SK-MEL-5 (cell line): ENCODE measurements at regions not wholly inside any gene's neighbourhood (a gene's known extent, or its start where the extent isn't known, plus 50 kb on each side); places are given as distances from the start of the nearest gene placed in this dataset.
A peak's percentile ranks its signal among the peaks of the same experiment; 100 is the strongest.

Experiments used
- DNase-seq: peaks from one replicate; pipeline ENCODE4 v3.0.0-alpha.2; 2016; ENCODE audit warnings: low read depth, low spot score
- in situ Hi-C: cut with HindIII; loops from 2 replicates; pipeline ENCODE4 v1.10.0; 2016; ENCODE audit warnings: low sequenced_read_pairs, high pct_unique_total_duplicates, low pct_unique_long_range_greater_than_20kb

- in situ Hi-C loops = no loop called here
Observed at GRCh38 chrX:10851809-10852208, 231.4 kb upstream of the MID1 start.

DNA sequence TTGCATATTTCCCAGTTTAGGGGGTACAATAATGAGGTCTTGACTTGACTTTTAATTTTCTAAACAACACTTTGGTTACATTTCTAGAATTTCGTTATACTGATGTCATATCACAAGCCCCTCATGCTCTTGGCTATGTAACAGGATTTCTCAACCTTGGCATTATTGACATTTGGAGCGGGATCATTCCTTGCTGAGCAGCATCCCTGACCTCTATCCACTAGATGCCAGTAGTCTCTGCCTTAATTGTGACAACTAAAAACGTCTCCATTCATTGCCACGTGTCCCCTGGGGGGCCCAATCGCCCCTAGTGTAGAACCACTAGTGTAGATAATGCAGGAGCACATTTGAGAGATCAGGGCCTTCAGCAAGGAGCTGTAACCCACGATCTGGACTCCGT, 234.2 kb upstream of the MID1 start:
- peak; percentile 9 for DNase-seq
- in situ Hi-C loops = no loop called here

More at GRCh38 chrX:10851809-10852208, 231.4 kb upstream of the MID1 start:
- no peak for DNase-seq

GRCh38 chrX:10855845-10856244, 235.5 kb upstream of the MID1 start:
- in situ Hi-C loops = no loop called here

GRCh38 chrX:10856797-10857196, 236.4 kb upstream of the MID1 start:
- in situ Hi-C loops = no loop called here
- no peak for DNase-seq

More at GRCh38 chrX:10855845-10856244, 235.5 kb upstream of the MID1 start:
- no peak for DNase-seq

GRCh38 chrX:10859353-10859752, 239.0 kb upstream of the MID1 start:
- no peak for DNase-seq
- in situ Hi-C loops = no loop called here

- in situ Hi-C loops = no loop called here
- DNase-seq = no peak
Observed at GRCh38 chrX:10875995-10876394, 235.1 kb upstream of the HCCS start.

GRCh38 chrX:10882484-10882883, 228.6 kb upstream of the HCCS start:
- in situ Hi-C loops = no loop called here
- DNase-seq = no peak

DNA sequence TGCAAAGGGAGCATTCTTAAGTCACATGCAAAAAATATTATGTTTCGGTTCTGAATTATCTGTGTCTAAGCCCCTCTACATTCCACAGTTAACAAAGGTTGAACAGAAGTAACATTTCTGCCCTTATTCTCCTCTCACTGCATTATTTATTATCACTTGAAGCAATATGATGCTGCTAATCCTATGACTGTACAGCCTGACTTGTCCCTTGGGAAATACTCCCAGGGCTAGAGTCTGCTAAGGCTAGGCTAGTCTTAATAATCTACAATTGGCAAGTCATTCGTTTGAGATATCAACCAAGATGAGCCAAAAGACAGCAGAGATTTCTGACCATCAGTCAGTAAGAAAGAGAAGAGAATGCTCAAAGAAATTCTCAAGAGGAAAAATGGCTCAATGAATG, 226.9 kb upstream of the HCCS start:
- peak; percentile 57 for DNase-seq
- in situ Hi-C loops = no loop called here

DNA sequence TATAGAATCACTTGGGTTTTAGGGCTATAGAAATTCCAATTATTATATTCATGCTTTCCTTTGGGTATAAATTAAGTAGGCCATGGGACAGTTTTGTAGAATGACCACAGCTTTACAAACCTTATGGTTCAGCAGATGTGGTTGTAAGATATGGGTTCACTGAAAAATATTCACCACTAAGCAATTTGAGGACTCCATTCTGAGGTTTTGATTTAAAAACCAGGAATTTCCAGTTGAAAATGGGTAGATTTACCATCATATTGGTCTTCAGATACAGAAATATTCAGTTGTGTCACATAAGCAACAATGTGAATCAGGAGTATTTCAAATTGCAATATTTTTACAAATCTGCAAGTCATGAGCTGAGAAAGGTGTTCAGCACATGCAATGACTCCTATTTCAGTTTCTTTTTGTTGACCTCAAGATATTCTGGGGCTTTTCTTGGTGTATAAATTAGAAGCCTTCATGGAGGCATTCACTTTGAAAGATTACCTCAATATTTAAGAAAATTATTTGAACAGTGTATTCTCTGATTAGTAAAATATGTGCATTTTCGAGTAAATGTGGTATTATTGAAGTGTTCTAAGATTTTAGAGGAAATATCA, 218.4 kb upstream of the HCCS start:
- in situ Hi-C loops = no loop called here
- DNase-seq = no peak

- in situ Hi-C loops = no loop called here
Observed at GRCh38 chrX:10893366-10893765, 217.8 kb upstream of the HCCS start.

GRCh38 chrX:10893976-10894375, 217.2 kb upstream of the HCCS start:
- in situ Hi-C loops = no loop called here
- DNase-seq = no peak

More at GRCh38 chrX:10893366-10893765, 217.8 kb upstream of the HCCS start:
- no peak for DNase-seq

- DNase-seq = no peak
- in situ Hi-C loops = no loop called here
Observed at GRCh38 chrX:10897768-10898167, 213.4 kb upstream of the HCCS start.

DNA sequence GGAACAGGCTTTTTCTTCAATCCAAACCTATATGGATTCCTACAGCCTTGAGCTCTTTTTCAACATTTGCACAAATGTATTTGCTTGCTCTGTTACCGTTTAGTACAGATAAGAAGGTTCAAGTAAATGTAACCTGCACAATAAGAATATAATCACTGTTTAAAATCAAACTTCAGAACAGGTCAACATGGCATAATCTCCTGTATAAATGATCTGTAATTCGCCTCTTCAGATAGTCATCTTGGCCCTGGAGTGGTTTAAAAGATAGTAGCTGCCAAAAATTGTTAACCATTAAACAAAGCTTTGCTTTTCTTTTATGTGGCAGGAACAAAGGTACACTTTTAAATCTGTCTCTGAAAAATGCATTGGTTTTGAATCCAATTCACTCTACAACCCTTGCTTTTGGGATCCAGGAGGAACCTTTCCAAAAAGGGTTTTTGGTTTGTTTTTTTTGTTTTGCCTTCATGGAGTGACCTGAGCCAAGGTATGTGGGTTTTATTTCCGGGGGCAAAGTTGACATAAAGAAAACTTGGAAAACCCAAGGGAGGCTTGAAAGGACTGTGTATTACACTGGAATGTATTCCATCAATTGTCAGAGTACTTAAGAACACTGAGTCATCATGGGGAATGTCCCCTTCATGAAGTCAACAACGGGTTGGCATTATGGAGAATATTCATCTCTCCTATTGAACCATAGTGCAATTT, 210.4 kb upstream of the HCCS start:
- no peak for DNase-seq
- in situ Hi-C loops = no loop called here

DNA sequence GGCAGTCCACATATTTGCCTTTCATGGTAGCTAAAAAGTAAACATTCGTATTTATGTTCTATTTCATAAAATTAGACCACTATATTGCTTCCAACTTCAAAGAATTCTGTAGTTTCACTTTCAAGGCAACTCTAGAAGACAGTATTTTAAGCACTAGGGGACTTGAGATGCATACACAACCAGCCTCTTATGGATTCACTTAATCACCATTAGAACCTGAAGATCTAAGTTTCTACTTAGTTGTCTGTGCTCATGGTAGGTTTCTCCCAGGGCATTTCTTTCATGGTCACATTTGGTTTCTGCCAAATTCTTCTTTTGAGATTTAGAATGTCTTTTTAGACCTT, 209.9 kb upstream of the HCCS start:
- in situ Hi-C loops = no loop called here
- no peak for DNase-seq

DNA sequence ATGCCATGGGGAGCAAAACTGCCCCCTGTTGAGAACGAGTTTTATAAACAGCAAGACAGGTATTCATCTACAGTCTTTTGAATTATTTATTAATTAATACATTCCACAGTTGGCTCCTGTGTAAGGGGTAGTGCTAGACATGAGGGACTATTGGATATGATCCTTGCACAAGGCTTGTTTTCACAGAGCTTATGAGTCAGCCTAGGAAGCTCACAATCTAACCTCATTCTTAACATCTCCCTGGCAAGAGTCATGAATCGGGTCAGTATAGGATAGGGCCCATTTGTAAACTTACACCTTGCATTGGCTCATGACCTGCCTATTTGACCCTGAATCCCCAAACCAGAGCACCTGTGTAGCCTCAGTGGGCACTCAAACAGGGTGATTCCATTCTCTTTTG, 209.1 kb upstream of the HCCS start:
- DNase-seq = no peak
- in situ Hi-C loops = no loop called here

DNA sequence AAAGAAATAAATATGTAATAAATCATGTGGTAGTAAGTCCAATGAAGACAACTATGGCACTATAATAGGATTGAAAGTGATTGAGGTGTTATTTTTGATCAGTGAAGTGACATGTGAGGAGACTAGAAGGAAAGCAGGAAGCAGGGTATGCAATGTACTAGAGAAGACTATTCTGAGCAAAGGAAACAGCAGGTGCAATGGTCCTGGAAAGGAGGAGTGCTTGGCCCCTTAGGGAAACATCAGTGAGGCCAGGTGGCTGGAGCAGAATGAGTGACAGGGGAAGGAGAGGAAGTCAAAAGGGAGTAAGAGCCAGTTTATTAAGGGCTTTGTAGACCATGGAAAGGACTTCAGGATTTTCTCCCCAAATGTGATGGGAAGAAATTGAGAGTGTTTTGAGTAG, 207.6 kb upstream of the HCCS start:
- in situ Hi-C loops = no loop called here
- no peak for DNase-seq

DNA sequence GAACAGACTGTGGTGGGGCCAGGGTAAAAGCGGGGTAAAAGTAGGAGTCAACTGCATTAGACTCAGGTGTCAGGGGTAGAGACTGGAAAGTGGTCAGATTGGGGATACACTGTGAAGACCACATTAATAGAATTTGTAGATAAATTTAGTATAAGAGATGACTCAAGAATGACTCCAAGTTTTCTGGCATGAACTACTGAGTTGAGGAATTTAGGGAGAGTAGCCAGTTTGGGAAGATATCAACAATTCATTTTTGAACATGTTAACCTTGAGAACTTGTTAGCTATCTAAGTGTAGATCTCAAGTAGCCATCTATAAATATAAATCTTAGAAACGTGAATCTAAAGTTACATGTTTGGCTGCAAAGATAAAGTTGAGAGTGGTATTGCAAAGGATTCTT, 206.9 kb upstream of the HCCS start:
- no peak for DNase-seq
- in situ Hi-C loops = no loop called here

- in situ Hi-C loops = no loop called here
- no peak for DNase-seq
Observed at GRCh38 chrX:10906866-10907265, 204.3 kb upstream of the HCCS start.

DNA sequence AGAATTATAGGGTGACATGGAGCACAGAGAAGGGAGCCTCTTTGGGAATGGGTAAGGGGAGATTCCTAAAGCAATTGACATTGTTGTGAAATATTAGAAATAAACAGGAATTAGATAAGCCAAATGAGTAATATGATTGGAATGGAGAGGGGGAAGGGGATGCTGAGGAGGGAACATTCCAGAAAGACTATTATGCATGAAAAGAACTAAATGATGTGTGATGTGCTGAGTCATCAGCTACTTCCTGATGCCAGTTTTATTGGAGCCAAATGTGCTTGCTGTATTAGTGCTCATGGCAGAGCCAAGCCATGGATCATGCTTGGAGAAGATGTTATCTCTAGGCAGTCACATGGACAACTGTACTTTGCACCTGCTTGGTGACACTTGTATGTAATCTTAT, 189.0 kb upstream of the HCCS start:
- in situ Hi-C loops = no loop called here
- no peak for DNase-seq

DNA sequence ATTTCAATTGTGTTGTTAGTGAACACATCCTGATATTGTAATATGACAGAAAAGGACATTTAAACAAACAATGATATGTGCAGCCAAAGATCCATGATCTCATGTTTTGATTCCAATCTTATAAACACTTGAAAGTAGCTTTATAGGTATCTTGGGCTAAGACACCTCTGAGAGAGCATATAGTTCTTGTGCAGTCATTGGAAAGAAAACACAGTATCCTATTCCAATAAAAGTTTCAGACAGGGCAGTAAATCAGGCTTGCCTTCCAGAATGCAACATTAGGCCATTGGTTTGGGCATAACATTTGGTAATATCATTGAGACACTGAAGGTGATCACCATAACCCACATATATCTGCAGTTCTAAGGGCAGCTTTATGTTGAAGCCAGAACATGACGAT, 188.3 kb upstream of the HCCS start:
- in situ Hi-C loops = no loop called here
- no peak for DNase-seq
